ENCODE measurements at regions not wholly inside any gene's neighbourhood (a gene's known extent, or its start where the extent isn't known, plus 50 kb on each side); places are given as distances from the start of the nearest gene placed in this dataset.
A peak's percentile ranks its signal among the peaks of the same experiment; 100 is the strongest.
"Not testable (repeated sequence)": the region's sequence is repeated elsewhere in the genome, so short reads cannot be mapped to it uniquely, and the experiment has no call there.

- DNase-seq, result no peak
Observed at GRCh38 chr1:157287462-157287861, 149.3 kb upstream of the ETV3 start.

- no peak for DNase-seq
Observed at GRCh38 chr1:157286646-157287420, 148.6 kb upstream of the ETV3 start.

DNA sequence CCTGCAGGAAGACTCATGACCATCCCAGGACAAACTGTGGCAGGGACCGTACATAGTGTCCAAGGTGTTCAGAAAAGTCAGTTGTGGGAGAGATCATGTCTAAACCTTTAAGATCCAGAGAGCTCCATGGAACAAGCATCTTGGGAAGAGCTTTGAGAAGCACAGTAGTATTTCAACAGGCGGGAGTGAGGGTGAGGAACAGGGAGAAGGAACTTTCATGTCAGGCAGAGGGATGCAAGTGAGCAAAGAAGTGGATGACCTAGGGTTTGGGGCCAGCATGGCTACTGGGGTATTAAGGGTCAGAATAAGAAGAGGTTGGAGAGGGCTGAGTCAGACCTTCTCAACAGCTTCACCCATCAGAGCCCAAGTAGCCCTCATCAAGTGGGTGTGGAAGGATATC lies 147.9 kb upstream of the ETV3 start:
- DNase-seq, result no peak

DNA sequence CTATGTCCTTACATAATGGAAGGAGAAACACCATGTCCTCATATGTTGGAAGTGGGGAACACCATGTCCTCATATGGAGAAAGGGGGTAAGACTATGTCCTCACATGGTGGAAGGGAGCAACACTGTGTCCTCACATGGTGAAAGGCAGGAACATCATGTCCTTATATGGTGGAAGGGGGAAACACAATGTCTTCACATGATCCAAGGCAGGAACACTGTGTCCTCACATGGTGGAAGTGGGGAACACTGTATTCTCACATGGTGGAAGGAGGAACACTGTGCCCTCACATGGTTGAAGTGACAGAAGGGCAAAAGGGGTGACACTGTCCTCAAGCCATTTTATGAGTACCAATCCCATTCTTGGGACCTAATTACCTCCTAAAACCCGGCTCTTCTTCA lies 146.3 kb upstream of the ETV3 start:
- no peak for DNase-seq

- DNase-seq, result no peak
Observed at GRCh38 chr1:157279802-157280140, 141.6 kb upstream of the ETV3 start.

DNA sequence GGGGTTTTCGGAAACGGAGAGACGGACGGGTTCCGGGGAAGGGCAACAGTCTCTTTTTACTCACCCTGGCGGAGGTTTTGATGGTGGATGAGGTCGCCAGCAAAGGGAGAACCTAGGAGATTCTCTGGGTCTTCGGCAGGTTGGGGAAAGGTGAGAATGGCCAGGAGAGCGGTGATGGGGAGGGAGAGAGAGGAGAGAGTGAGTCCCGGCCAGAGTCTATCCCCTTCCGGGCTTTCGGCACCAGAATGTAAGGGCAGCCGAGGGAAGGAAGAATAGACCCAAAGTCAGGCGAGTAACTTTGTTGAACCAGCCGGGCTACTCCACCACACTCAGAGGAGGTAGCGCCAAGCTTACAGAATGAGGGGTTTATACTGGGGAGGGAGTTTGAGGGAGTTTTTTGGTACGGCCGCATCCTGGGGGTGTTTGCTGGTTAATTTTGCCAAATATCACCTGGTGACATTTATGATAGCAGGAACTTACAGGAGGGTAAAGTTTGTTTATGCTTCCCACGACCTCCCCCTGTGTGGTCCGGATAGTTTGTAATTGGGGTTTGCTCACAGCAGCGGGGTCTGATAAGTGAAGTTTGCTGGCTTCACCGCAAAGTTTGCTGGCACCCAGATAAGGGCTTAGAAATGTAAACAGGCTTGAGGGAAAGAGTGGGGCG lies 141.1 kb upstream of the ETV3 start:
- DNase-seq, result no peak

GRCh38 chr1:157278383-157279137 lies 140.4 kb upstream of the ETV3 start:
- peak; percentile 16 for DNase-seq

GRCh38 chr1:157277913-157278312 lies 139.7 kb upstream of the ETV3 start:
- DNase-seq, result no peak

- DNase-seq, result no peak
Observed at GRCh38 chr1:157277281-157277680, 139.1 kb upstream of the ETV3 start.

GRCh38 chr1:157274698-157275534 lies 136.7 kb upstream of the ETV3 start:
- no peak for DNase-seq

DNA sequence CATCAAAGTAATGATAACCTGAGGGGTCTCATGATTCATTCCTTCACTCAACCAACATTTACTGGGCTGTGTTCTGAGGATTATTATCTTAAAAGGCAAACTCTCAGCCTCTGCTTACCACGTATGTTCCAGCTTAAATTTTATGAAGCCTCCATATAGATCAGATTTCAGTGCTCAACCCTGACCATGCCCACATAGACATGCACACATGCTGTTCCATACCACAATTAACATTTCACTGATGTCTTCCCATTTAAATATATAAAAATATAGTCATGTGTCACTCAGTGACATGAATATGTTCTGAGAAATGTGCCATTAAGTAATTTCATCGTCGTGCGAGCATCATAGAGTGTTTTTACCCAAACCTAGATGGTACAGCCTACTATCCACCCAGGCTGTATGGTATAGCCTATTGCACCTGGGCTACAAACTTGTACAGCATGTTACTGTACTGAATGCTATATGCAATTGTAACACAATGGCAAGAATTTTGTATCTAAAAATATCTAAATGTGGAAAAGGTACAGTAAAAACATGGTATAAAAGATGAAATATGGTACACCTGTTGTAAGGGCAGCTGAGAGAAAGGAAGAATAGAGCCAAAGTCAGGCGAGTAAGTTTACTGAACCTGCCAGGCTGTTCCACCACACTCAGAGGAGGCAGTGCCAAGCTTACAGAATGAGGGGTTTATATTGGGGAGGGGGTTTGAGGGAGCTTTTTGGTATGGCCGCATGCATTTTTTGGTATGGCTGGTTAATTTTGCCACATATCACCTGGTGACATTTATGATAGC lies 134.7 kb upstream of the ETV3 start:
- DNase-seq, result no peak

- DNase-seq, result no peak
Observed at GRCh38 chr1:157272264-157272663, 134.1 kb upstream of the ETV3 start.

DNA sequence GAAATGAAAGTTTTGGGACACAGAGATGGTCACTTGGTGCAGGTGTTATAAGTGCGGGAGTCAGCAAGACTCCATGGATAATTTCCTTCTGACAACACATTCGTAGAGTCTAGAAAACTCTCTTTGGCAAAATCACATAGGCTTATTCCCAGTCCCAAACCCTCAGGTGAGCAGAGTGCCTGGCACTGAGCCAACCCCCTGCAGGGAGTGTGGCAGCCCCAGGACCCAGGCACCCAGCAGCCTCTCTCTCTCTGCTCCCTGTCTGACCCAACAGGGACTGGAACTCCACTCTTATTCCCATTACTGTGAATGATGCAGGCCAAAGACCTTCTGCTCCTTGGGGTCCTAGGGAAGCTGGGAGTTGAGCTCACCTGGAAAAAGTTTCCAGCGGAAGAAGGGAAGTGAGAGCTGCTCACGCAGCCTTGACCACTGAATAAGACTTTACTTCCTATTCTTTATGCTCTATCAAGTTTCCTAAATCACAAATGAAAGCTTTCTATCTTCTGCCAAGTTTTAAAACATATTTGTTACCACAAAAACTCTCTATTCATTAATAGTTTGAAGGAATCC lies 132.6 kb upstream of the ETV3 start:
- no peak for DNase-seq

GRCh38 chr1:157269656-157270375 lies 131.6 kb upstream of the ETV3 start:
- no peak for DNase-seq

GRCh38 chr1:157262891-157263290 lies 124.7 kb upstream of the ETV3 start:
- DNase-seq, result no peak

DNA sequence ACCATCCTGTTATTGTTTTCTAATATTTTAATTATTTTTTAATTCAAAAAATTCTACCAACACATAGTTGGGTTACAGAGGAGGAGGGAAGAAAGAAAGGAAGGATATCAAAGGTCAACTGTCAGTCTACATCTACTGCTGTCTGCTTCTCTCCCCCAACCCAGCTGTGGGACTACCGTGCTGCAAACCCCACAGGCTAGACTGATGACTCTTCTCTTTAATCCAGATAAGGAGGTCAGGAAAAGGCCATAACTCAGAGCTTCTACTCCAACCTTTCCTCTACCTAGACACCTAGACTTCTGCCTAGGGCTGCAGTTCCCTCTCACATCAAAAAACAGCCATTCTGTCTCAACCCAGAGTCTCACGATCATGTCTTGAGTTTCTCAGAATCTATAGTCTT lies 124.2 kb upstream of the ETV3 start:
- no peak for DNase-seq

DNA sequence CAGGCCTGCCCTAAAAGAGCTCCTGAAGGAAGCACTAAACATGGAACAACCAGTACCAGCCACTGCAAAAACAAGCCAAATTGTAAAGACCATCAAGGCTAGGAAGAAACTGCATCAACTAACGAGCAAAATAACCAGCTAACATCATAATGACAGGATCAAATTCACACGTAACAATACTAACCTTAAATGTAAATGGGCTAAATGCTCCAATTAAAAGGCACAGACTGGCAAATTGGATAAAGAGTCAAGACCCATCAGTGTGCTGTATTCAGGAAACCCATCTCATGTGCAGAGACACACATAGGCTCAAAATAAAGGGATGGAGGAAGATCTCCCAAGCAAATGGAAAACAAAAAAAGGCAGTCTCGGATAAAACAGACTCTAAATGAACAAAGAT lies 117.7 kb upstream of the ETV3 start:
- DNase-seq, result not testable (repeated sequence)

DNA sequence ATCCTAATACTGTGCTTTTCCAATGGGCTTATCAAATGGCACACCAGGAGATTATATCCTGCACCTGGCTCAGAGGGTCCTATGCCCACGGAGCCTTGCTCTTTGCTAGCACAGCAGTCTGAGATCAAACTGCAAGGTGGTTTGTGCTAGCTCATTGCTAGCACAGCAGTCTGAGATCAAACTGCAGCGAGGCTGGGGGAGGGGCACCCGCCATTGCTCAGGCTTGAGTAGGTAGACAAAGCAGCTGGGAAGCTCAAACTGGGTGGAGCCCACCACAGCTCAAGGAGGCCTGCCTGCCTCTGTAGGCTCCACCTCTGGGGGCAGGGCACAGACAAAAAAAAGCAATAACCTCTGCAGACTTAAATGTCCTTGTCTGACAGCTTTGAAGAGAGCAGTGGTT lies 116.0 kb upstream of the ETV3 start:
- not testable (repeated sequence) for DNase-seq

- no peak for DNase-seq
Observed at GRCh38 chr1:157252473-157252872, 114.3 kb upstream of the ETV3 start.

DNA sequence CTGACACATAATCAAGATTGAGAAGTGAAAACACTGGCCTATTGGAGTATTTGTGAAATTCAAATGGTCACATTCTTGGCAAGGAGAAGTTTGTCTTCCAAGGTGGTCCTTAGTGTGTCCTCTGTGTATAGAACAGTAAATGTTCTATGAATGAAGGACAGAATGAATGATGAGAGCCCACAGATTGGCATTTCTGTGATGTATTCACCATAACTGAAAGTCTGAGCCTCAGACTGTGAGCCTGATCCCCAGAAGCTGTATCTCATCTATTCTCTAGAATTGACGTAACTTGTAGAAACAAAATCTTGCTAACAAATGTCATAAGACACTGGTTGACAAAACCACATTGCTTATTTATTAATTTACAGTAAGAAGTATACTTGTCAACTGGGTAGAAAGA lies 111.5 kb upstream of the ETV3 start:
- no peak for DNase-seq

GRCh38 chr1:157249326-157249725 lies 111.1 kb upstream of the ETV3 start:
- DNase-seq, result no peak

Data from NCI-H82 (cell line).